ENCODE measurements at regions not wholly inside any gene's neighbourhood (a gene's known extent, or its start where the extent isn't known, plus 50 kb on each side); places are given as distances from the start of the nearest gene placed in this dataset.
"Not testable (repeated sequence)": the region's sequence is repeated elsewhere in the genome, so short reads cannot be mapped to it uniquely, and the experiment has no call there.

DNA sequence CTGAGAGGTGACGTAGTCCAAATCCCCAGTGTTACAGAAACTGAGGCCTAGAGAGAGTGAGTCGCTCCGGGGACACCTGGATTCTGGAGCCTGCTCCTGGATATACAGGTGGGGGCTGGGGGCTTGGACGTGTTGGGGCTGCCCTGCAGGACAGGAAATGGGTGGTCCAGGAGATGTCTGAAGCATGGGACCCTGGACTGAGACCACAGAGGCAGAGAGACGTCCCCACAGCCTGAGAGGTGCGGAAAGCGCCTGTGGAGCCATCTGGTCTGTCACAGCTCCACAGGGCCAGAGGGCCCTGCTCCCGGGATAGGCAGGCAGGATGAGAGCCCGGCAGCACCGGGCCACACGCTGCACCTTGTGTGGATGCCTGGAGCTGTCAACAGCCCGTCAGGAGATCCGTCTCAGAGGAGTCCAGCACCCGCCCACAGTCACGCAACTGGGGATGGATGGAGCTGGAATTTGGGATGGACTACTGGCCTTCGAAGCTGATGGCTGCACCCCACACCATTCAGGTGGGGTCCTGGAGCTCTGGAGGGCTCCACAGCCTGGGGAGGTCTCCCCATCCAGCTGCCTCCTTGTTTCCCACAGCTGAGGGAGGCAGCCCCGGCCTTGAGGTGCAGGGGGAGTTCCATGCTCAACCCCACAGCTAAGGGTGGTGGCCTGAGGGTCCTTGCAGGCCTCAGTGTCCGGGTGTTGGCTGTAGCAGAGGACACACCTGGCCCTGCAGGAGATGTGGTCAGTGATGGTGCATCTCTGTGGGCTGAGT is 303.0 kb downstream of the NDUFA10 start:
- intact Hi-C loops (cut with DNase I) = no loop called here
- H3K4me1 ChIP-seq (replicated peaks) = no peaks in the 10 kb centered on the region
- WGBS = 96% methylated on average over 16 of the region's 18 CpGs
- DNase-seq (ENCODE audit: low spot score) = no peak
- no peak overlapping the region for H3K27ac ChIP-seq
- TF ChIP-seq POLR2AphosphoS5 (IDR thresholded peaks at IDR 0.05) (no peak), POLR2A (IDR thresholded peaks at IDR 0.05) (no peak)
- TF ChIP-seq, protein P1, sequence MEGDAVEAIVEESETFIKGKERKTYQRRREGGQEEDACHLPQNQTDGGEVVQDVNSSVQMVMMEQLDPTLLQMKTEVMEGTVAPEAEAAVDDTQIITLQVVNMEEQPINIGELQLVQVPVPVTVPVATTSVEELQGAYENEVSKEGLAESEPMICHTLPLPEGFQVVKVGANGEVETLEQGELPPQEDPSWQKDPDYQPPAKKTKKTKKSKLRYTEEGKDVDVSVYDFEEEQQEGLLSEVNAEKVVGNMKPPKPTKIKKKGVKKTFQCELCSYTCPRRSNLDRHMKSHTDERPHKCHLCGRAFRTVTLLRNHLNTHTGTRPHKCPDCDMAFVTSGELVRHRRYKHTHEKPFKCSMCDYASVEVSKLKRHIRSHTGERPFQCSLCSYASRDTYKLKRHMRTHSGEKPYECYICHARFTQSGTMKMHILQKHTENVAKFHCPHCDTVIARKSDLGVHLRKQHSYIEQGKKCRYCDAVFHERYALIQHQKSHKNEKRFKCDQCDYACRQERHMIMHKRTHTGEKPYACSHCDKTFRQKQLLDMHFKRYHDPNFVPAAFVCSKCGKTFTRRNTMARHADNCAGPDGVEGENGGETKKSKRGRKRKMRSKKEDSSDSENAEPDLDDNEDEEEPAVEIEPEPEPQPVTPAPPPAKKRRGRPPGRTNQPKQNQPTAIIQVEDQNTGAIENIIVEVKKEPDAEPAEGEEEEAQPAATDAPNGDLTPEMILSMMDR (IDR thresholded peaks at IDR 0.05) = no peak
- H3K4me3 ChIP-seq = no peak overlapping the region
- no peaks in the 10 kb centered on the region for H3K27me3 ChIP-seq (replicated peaks; ENCODE audit: insufficient read depth)
- H3K36me3 ChIP-seq = no peaks in the 10 kb centered on the region
- H3K9me3 ChIP-seq = no peaks in the 10 kb centered on the region

DNA sequence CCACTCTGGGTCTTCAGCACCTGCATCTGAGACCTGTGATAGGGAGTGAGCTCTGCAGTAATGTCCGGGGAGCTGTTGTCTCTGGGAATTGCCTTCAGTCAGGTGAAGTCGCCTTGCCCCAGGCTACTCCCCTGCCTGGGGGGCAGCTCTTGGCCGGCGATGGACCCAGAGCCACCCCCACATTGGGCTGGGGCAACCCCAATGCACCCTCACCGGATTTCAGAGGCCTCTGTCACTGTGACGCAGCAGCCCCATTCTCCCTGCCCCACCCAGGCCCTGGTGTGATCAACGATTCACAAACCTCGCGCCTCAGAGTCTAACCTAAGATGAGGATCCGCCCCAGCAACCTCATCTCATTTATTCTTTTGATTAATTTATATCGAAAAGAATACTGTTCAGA is 303.6 kb downstream of the NDUFA10 start:
- whole genome bisulfite sequencing = 87% methylated on average over 11 of the region's 11 CpGs
- no peaks in the 10 kb centered on the region for H3K27me3 ChIP-seq (replicated peaks; ENCODE audit: insufficient read depth)
- no peak overlapping the region for H3K4me3 ChIP-seq
- H3K36me3 ChIP-seq = no peaks in the 10 kb centered on the region
- intact Hi-C loops (cut with DNase I) = no loop called here
- TF ChIP-seq, protein P1 (IDR thresholded peaks at IDR 0.05) = no peak
- TF ChIP-seq POLR2A (IDR thresholded peaks at IDR 0.05) (no peak), POLR2AphosphoS5 (IDR thresholded peaks at IDR 0.05) (no peak)
- no peaks in the 10 kb centered on the region for H3K9me3 ChIP-seq
- no peak for DNase-seq (ENCODE audit: low spot score)
- H3K4me1 ChIP-seq (replicated peaks) = no peaks in the 10 kb centered on the region
- no peak overlapping the region for H3K27ac ChIP-seq

DNA sequence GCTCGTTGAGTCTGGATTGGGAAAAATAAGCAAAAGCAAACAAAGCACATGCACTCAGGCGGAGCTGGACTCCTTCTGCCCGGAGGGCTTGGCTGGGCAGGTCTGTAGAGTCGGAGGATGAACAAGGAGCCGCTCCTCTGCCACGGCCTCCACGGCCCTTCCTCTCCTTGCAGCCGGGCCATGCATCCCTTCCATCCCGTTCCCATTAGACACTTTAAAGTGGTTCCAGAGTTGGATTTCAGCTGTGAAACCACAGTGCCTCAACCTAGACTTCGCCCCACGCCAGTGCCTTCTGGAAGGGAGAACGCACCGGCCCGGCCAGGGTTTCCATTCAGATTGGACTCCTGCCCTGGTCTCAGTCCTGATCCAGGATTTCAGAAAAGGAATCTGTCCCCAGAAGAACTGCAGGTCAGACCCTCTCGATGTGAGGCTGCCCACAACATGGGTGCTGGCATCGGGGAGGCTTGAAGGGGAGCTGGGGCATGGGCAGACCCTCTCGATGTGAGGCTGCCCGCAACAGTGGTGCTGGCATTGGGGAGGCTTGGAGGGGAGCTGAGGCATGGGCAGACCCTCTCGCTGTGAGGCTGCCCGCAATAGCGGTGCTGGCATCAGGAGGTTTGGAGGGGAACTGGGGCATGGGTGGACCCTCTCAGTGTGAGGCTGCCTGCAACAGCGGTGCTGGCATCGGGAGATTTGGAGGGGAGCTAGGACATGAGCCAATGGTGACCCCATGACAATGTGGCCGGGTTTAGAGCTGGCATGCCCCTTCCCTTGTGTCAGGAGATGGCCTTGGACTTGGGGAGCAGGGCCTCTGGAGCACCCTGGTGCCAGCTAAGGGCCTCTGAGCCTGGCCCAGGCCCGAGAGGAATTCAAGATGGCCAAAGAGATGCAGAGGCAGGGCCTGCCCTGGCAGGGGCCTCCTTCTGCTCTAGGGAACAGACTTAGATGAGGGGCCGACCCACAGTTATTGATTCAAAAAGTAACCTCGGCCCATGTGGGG is 304.5 kb downstream of the NDUFA10 start:
- Histone ChIP-seq H3K4me3 (no peak overlapping the region), H3K4me1 (replicated peaks) (no peaks in the 10 kb centered on the region), H3K27ac (no peak overlapping the region), H3K36me3 (no peaks in the 10 kb centered on the region), H3K9me3 (no peaks in the 10 kb centered on the region), H3K27me3 (replicated peaks; ENCODE audit: insufficient read depth) (no peaks in the 10 kb centered on the region)
- 89% methylated on average over 27 of the region's 27 CpGs for WGBS
- DNase-seq (ENCODE audit: low spot score) = no peak
- TF ChIP-seq POLR2A (IDR thresholded peaks at IDR 0.05) = no peak
- TF ChIP-seq POLR2AphosphoS5 (IDR thresholded peaks at IDR 0.05) = no peak
- TF ChIP-seq, protein P1 (IDR thresholded peaks at IDR 0.05) = no peak
- intact Hi-C loops (cut with DNase I) = no loop called here

DNA sequence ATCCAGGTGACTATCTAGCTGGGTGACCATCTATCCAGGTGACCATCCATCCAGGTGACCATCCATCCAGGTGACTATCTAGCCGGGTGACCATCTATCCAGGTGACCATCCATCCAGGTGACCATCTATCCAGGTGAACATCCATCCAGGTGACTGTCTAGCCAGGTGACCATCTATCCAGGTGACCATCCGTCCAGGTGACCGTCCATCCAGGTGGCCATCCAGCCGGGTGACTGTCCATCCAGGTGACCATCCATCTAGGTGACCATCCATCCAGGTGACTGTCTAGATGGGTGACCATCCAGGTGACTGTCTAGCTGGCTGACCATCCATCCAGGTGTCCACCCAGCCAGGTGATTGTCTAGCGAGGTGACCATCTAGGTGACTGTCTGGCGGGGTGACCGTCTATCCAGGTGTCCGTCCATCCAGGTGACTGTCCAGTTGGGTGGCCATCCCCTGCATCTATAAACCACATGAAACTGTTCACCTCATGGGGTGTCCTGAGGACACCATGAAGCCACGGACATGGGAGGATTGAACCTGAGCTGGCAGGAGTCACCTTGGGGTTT is 305.3 kb downstream of the NDUFA10 start:
- H3K4me3 ChIP-seq = no peak overlapping the region
- H3K36me3 ChIP-seq = no peaks in the 10 kb centered on the region
- TF ChIP-seq POLR2AphosphoS5 (IDR thresholded peaks at IDR 0.05) = no peak
- TF ChIP-seq POLR2A (IDR thresholded peaks at IDR 0.05) = no peak
- TF ChIP-seq, protein P1 (IDR thresholded peaks at IDR 0.05) = no peak
- H3K4me1 ChIP-seq (replicated peaks) = no peaks in the 10 kb centered on the region
- no peaks in the 10 kb centered on the region for H3K9me3 ChIP-seq
- H3K27ac ChIP-seq = no peak overlapping the region
- DNase-seq (ENCODE audit: low spot score) = no peak
- intact Hi-C loops (cut with DNase I) = no loop called here
- H3K27me3 ChIP-seq (replicated peaks; ENCODE audit: insufficient read depth) = no peaks in the 10 kb centered on the region
- 83% methylated on average over 9 of the region's 9 CpGs for WGBS

DNA sequence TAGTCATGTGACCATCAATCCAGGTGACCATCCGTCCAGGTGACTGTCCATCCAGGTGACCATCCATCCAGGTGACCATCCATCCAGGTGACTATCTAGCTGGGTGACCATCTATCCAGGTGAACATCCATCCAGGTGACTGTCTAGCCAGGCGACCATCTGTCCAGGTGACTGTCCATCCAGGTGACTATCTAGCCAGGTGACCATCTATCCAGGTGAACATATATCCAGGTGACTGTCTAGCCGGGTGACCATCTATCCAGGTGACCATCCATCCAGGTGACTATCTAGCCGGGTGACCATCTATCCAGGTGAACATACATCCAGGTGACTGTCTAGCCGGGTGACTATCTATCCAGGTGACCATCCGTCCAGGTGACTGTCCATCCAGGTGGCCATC is 306.2 kb downstream of the NDUFA10 start:
- DNase-seq (ENCODE audit: low spot score) = not testable (repeated sequence)
- WGBS = 76% methylated on average over 6 of the region's 6 CpGs

More for the DNA sequence above, 306.2 kb downstream of the NDUFA10 start:
- H3K9me3 ChIP-seq; H3K27me3 ChIP-seq (replicated peaks; ENCODE audit: insufficient read depth); H3K4me1 ChIP-seq (replicated peaks); H3K4me3 ChIP-seq; H3K27ac ChIP-seq; intact Hi-C loops (cut with DNase I); H3K36me3 ChIP-seq: not testable (repeated sequence)
